ENCODE measurements at regions not wholly inside any gene's neighbourhood (a gene's known extent, or its start where the extent isn't known, plus 50 kb on each side); places are given as distances from the start of the nearest gene placed in this dataset.

DNA sequence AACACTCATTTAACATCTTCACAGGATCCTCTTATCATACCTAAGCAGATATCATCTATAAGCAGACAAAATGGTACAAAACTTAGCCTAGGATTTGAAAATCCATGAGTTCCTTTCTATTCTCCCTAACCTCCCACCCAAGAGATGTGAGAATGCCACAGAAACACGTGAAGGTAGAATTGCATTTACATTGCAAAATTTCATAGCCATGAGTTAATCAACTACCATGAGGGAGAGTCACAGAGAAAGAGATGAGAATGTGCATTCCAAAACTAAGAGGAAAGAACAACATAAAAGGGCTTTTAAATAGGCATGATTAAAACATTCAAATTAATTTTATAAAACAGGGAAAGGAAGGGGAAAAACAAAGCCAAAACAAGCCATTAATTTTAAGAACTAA, 806.2 kb downstream of the NTRK3 start:
- no peak for DNase-seq

DNA sequence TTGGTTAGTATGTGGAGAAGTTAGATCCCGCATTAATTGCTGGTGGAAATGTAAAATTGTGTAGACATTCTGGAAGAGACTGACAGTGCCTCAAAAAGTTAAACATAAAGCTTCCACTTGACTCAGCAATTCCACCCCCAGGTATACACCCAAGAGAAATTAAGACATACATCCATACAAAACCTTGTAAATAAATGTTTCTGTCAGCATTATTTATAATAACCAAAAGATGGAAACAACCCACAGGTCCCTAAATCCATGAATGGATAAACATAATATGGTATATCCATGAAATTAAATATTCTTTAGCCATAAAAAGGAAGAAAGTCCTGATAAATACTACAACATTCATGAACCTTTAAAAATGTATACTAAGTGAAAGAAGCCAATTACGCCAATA, 817.4 kb downstream of the NTRK3 start:
- DNase-seq = no peak

DNA sequence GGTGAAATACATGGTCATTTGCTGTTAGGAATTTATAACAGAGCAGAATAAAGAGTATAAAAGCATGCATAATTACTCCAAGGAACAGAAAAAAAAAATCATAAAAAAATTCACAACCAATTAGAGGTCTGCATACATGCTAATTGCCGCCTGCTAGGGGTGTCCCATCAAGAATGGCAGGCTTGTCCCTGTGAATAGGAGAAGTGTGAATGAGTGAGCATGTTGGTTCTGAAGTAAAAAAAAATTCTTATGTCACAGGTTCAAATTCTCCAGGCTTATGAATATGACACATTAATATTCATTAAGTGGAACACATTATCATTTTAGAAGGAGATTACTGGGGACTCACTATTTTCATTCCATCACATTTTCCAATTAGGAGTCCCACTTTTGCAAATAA, 822.7 kb downstream of the NTRK3 start:
- no peak for DNase-seq

DNA sequence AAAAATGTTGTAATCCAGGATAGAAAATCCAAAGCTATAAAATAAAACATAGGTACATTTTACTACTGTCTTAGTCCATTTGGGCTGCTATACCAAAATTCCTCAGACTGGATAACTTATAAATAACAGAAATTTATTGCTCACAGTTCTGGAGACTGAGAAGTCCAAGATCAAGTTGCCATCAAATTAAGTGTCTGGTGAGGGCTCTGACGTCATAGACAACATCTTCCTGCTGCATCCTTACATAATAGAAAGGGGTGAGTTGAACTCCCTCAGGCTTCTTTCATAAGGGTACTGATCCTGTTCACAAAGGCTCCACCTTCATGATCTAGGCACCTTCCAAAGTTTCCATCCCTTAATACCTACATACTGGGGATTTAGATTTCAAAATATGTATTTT, 826.8 kb downstream of the NTRK3 start:
- no peak for DNase-seq

DNA sequence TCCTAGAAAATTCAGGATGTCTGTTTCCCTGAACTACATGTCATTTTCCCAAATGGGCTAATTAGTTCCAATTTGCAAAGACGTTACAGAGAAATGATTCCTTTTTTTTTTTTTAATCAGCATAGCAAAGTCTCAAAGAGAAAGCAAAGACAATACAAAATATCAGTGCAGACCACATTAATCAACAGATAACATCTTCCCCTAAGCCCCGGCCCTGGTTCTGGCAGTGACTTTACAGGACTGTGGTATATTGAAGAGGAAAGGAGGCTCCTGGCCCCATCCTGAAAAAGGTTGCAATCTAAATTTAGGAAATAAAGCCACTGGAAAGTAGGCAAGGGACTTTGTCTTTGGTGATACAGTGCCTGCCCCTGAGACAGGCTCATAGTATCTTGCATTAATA, 836.5 kb downstream of the NTRK3 start:
- DNase-seq = no peak

DNA sequence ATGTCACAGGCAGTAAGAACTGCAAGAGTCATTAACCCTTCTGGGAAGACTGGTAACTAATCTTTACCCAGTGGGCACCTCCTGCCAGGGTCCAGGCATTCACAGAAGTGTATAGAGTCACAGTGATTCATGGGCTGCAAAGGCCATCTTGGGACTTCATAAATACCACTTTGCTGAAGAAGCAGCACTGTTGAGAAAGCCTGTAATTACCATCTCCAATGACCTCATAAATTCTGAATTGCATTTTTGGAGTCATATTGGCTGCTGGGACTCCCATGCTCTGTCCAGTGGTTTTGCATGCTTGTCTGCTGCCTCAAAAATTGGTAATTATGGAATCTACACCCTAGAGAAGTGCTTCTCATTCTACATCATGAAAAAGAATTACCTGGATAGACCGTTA, 837.2 kb downstream of the NTRK3 start:
- DNase-seq = no peak

DNA sequence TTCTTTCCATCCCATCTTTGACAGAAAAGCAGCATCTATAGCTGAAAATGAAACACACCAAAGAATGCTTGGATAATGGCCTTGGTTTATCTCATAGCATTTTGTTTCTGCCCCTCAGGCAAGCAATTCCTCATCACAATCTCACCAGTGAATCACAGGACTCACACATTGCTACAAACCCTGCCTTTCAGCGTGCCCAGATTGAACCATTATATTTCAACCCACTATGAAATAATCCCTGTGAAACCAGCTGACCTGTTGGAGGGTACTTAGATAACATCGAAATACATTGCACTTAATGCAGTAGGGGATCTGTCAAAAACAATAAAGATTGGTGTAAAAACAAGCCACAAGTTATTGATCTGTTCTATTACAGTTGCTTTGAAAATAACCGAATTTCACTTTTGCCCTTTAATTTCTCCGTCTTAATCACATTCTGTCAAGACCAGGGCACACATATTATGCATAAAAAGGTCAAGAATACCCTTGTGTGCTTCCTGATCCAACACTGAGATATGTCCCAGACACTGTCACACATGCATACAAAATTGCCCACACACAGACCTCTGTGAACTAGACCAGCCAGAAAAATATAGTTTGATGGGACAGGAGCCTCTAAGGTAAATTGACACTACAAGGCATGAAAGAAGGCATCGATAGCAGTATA, 839.8 kb downstream of the NTRK3 start:
- no peak for DNase-seq

DNA sequence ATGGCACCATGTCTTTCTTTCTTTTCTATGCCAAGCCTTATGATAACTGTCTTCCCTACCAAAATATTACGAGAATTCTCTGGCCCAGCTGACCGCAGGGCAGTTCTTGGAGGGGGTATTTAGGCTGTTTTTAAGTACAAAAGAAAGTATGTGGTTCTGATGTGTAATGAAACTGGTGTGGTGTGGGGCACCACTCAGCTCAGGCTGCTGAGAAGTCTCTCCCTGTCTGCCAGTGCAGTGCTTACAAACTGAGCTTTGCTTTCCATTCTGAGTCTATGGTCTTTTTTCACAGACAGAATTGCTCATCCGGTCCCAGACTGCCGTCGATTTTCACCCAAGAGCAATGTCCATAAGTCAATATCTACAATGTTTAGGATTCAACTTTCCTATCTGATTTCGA, 847.6 kb downstream of the NTRK3 start:
- no peak for DNase-seq

DNA sequence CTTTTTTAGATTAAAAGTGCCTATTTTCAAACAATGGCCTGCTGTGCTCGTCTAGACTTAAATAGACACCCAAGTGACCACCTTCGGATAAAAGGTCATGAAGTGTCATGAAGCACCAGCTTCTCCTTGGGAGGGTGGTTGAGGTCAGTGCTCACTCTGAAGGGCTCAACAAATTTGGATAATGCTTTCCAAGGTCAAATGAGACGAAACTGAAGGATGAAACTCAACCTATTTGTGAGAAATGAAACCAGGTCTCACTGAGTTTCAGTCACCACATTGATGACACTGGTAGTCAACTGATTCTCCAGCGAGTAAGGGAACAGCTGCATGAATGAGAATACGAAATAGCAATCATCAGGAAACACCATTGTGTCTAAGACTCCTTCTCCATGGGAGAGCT, 852.6 kb downstream of the NTRK3 start:
- DNase-seq = no peak

DNA sequence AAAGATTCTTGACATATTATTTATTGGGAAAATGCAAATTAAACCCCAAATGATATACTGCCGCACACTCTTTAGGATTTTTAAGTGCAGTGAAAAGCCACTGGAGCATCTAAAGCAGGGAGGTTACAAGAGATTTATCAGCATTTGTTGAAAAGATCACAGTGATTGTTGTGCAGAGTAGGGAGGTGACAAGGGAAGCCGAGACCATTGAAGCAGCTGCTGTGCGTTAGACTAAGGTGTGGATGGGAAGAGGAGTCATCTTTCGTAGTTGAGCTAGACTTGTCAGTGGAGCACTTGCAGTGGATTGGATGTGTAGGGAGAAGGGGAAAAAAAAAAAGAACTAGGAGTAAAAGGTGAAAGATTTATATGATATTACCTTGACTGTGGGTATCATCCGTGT, 854.6 kb downstream of the NTRK3 start:
- DNase-seq = no peak

DNA sequence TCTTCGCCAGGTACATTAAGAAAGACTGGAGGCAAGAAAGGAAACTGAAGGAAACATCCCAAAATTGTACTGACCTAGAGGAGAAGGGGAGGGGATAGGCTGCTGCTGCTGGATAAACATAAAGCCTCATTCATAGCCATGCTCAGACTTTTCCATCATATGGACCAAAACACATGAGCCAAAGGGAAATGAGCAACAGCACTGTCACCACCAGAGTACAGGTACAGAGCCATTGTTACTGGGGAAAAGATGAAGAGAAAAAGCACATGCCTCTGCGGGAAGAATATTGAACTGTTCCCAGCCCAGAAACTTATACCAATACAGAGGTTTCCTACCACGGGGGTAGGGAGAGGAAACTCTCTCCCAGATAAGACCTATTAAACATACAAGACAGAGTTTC, 861.9 kb downstream of the NTRK3 start:
- DNase-seq = no peak

DNA sequence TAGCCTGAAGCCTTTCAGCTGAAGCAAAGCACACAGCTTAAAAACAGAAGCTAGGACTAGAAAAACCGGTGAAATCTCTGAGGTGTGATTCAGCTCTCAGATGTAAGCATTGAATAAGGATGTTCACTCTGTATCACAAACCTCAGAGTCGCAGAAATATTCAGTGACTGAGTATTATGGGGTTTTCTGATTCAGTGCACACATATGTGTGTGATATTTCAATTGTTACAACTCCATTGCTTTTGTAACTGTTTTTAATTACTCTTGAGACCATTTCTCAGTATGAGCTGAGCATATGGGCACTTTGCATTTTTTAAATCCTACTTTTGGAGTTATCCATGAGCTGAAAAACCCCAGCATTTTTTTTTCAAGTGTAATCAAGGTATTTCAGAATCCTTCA, 868.8 kb downstream of the NTRK3 start:
- no peak for DNase-seq

DNA sequence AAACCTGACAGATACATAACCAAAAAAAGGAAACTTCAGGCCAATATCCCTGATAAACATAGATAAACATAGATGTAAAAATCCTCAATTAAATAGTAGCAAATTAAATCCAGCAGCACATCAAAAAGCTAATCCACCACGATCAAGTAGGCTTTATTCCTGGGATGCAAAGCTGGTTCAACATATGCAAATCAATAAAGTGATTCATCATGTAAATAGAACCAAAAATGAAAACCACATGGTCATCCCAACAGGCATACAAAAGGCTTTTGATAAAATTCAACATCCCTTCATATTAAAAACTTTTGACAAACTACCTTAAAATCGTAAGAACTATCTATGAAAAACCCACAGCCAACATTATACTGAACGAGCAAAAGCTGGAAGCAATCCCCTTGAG, 882.2 kb downstream of the NTRK3 start:
- DNase-seq = no peak

DNA sequence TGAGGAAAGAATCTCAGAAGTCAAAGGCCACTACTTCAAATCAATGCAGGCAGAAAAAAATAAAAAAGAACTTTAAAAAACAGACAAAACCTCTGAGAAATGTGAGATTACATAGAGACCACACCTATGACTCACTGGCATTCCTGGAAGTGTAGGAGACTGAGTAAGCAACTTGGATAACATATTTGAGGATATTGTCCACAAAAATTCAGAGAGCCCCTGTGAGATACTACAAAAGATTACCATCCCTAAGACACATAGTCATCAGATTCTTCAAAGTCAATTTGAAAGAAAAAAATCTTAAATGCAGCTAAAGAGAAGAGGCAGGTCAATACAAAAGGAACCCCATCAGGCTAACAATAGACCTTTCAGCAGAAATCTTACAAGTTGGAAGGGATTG, 887.3 kb downstream of the NTRK3 start:
- DNase-seq = no peak

DNA sequence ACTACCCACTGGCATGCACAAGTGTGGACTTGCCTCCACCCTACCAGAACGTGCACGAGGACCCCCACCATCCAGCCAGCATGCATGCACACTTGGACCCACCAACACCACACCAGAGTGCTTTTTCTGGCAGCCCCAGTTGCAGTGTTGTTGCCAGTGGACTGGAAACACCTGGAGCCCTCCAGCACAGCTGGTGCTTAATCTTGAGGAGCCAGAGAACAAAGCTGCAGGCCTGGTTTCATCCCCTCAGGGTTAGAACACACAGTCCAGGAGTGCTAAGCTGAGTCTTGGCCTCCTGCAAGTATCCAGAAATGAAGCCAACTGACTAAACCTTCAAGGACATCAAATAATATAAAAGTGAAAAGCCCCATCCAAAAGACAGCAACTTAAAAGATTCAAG, 888.0 kb downstream of the NTRK3 start:
- no peak for DNase-seq

DNA sequence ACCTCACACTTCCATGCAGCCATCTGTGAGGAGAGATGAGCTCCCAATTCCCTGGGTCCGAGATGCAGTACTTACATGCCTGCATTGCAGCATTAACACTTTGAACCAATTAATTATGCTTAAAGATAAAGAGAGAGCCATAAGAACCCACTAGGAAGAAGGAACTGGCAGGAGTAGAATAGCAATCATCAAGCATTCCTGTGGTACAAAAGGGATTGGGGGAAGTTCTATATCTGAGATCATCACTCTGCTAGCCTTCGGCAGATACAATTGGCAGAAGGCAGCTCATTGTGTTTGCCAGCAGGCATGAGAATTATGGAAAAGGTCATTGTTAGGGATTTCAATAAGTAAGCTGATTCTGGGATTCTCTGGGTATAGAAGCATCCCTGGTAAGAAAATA, 891.4 kb downstream of the NTRK3 start:
- no peak for DNase-seq

DNA sequence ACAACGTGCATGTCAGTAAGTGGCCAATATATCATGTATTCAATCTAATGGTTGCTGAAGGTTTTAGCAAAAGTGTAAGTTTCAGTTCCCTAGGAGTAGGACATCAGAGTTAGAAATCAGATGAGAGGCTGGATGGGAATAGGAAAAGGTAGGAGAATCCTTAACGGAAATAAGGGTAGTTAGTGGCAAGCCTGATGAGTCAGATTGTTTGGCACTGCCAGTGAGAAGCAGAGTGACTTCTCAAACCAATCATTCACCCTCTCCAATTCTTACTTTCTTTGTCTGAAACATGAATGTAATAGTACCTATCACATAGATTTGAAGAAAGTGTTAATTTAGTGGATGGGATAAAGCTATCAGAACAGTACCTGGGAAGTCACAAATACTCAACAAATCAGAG, 894.0 kb downstream of the NTRK3 start:
- DNase-seq = no peak

DNA sequence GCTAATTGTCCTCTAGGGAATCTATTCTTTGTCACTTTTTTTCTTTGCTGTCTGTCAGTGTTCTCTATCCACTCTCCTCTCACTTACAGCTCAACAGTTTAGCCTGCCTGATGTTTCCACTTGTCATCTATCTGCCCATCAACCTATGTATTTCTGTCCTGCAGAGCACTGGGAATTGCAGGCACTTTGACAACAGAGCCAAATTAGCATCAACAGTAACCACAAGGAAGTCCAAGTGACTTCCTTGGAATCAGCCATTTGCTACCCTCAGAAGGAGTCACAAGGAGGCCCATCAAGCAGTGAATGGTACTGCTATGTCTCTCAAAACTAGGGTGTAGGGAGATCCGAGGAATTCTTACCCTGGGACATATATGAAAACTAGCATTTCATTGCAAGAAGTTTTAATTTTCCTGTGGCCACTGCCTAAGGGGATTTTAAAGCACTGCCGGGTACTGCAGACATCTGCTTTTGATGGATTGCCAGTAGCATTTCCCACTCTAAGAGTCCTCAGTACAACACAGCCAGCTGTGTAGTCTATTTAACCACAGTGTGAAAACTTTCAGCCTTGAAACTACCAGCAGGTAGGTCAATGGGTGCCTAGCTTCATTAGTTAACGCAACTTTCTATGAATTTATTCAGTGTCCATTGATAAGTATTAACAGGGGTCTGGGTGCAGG, 898.8 kb downstream of the NTRK3 start:
- no peak for DNase-seq

DNA sequence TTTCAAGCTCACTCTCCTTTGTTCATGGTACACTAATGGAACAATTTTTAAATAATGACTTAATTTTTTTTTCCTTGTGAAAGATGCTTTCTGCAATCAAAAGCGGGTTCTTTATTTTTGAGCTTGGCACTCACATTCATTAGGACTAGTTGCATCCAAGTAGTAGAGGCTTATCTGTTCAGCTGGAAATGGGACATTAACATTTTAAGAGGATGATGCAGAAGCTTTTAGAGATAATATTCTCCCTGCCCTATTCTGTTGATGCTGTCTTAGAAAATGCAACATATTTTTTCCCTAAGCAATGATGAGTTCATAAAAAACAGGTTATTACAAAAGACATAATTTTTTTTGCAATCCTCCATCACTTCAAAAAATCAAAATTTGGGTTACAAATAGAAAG, 900.6 kb downstream of the NTRK3 start:
- DNase-seq = no peak

DNA sequence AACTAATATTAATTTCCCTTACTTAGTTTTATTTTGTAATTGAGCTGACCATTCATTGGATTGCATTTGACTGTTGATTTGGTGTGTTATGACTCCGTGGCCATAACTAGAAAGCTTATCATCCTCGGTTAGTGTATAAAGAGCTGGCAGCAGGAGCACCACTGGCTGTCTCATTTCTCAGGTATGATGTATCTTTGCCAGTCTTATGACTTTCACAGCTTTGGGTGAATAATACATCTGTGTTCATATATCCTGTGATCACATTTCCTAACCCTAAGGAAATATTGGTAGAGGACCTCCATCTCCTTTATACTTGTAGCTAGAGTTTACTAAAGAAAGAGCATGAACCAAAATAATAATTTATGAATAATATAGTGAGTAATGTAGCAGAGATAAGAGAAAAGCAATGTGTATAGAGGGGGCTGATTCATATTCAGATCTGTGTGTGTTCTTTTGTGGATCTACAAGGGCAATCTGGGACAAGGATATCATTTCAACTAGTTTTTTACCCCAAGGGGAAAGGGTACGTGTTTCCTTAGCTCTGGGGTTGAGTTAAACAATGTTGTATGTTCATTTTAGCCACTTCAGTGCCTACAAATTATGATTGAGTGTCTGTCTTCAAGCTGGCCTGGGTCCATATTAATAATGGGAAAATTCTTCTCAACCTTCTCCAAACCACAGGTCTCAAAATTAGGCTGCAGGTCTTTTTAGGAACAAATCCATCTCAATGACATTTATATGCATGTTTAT, 901.7 kb downstream of the NTRK3 start:
- DNase-seq = no peak

DNA sequence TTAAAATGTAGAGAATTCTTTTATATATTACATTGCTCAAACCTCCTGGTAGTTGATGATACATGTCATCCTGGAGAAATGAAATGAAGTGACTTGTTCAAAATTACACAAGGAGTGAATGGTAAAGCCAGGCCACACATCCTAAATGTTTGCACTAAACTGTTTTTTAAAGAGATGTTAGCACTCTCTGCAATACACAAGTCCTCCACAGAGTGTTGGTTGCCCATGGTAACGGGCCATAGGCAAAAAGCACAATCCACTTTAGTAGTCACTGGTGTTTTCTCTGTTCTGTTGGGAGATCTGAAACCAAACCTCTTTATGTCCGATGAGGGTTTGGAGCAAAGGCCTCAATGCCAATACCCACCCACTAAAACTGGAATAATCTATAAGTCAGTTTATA, 907.4 kb downstream of the NTRK3 start:
- DNase-seq = no peak

DNA sequence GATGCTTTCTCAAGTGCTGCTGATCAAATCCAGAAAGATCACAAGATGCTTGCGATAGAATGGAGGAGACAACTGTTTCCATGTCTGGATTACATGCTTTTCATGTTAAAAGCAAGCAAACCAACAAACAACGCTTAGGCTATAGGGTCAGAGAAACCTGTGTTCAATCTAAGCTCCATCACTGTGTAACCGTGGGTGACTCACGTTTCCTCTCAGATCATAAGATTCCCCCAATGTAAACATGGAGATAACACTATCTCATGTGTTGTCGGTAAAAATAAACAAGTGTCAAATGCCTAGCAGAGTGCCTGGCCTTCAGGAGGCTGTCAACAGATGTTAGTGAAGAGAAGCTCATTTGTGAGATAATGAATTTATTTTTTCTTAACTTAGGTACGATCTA, 907.8 kb downstream of the NTRK3 start:
- DNase-seq = no peak

DNA sequence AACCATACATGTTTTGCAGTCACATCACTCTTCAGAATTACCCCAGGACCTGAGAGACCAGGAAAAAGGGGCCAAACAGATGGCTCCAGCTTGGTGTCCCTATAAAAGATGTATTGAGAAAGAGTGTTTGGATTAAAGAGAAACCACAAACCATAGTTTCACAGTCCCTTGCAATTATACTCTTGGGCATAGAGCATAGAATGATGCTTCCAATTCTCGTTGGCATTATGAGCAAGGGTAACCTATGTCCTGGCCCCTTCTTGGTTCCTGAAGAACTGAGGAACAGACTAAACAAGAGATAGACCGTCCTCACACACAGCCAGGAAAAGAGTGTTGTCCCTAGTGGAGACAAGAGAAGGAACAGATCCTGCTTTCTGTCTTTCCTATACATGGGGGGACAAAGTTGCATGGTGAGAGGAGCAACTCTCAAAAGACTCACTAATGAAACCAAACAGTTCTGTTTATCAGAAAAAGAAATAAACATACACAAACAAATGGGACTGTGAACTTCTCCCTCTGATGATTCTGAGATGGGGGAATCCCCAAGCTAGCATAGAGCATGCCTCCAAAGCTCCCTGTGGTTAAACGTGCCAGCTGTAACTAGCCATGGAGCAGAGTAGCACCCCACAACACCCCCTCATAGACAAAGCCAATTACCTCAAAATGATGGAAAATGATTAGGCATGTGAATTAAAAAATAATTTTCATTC, 908.6 kb downstream of the NTRK3 start:
- no peak for DNase-seq

DNA sequence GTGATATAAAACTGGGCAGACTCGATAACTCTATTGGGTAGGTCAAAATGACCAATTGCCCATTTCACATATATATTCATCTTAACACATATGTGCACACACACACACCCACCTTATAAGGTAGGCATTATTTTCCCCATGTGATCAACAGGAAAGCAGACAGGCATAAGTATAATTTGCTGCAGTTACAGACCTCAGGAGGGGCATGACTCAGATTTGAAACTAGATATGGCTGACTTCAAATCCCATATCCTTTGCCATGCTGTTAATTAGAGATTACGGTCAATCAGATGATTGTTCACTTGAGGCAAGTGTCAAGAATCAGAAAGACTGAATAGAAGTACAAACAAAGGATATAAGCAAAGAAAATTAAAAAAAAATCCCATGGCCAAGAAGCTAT, 910.6 kb downstream of the NTRK3 start:
- DNase-seq = no peak

All from suppressor macrophage treated with lipopolysaccharide for 4 hours (primary cell).